ENCODE measurements at regions not wholly inside any gene's neighbourhood (a gene's known extent, or its start where the extent isn't known, plus 50 kb on each side); places are given as distances from the start of the nearest gene placed in this dataset.
A peak's percentile ranks its signal among the peaks of the same experiment; 100 is the strongest.

DNA sequence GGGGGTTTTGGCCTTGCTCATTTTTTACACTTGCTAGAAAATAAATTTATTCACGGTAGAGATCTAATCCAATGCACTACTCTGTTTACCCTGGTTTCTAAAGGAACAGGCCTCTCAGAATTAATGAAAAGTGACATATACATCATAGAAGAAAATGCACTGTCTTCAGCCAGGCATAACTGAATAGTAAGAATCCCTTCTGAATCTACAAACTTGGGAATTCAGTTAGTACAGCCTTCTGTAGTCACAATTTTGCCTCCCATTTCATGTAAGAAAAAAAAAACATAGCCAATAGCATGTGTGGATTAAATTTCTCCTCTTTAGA is 197.3 kb downstream of the CAAP1 start:
- Histone ChIP-seq H3K27me3 (no peaks in the 10 kb centered on the region), H3K9ac (no peak overlapping the region), H3K4me1 (no peaks in the 10 kb centered on the region), H4K20me1 (no peaks in the 10 kb centered on the region), H3K4me2 (no peak overlapping the region), H3K36me3 (no peaks in the 10 kb centered on the region), H3K27ac (no peak overlapping the region), H3K4me3 (no peak overlapping the region), H3K9me3 (peaks cover 13% of the 10 kb centered on the region; the same call in 1 of the 2 replicates)
- no peak for TF ChIP-seq Cebpa-rat (IDR thresholded peaks at IDR 0.05)

DNA sequence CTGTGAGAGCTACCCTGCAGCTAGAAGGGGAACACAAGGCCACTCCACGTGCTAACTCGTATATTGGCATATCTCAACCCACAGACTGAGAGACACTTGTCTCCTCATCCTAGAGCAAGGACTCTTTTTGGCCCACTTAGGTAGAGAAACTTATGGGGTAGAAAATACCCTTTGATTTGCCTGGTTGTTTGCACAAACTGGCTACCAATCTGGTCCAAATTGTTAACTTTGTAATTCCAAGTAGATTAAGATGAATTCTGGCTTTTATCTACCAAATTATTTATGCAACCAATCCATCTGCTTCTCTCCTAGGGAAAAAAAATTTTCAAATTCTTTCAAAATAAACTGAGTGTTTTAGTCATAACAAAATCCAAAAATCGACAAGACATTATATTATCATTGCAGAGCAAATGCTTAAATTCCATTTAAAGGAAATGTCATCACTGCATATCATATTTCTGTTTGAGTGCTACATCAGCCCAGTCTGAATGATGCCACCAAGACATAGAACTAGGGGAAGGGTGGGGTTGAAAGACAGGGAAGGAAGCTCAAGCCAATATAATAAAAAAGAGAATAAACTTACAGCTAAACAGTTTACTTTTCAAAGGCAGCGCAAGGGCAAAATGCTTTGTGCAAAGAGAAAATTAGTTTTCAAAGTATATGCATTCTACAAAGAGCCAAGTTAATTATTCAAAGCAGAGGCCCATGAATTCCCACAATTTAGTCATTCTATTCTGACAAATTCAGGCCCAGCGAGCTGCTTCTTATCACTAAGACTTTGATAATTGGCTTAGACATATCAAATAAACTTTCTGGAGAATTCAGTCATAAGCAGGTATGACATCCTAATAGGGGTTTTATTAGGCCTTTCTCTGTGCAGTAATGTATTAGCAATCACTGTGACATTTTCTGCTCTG is 198.0 kb downstream of the CAAP1 start:
- Histone ChIP-seq H3K4me2 (no peak overlapping the region), H3K9me3 (peaks cover 11% of the 10 kb centered on the region; the same call in 1 of the 2 replicates), H3K36me3 (no peaks in the 10 kb centered on the region), H3K4me1 (no peaks in the 10 kb centered on the region), H3K9ac (no peak overlapping the region), H3K27me3 (no peaks in the 10 kb centered on the region), H4K20me1 (no peaks in the 10 kb centered on the region), H3K4me3 (no peak overlapping the region), H3K27ac (no peak overlapping the region)
- no peak for TF ChIP-seq Cebpa-rat (IDR thresholded peaks at IDR 0.05)

GRCh38 chr9:26689041-26689440 is 203.6 kb downstream of the CAAP1 start:
- no peaks in the 10 kb centered on the region for H3K36me3 ChIP-seq
- H3K9ac ChIP-seq, result no peak overlapping the region
- no peaks in the 10 kb centered on the region for H3K9me3 ChIP-seq
- no peaks in the 10 kb centered on the region for H3K27me3 ChIP-seq
- H4K20me1 ChIP-seq, result no peaks in the 10 kb centered on the region
- no peak overlapping the region for H3K27ac ChIP-seq
- no peak for TF ChIP-seq Cebpa-rat (IDR thresholded peaks at IDR 0.05)
- H3K4me1 ChIP-seq, result peaks cover 9% of the 10 kb centered on the region
- no peak overlapping the region for H3K4me3 ChIP-seq
- H3K4me2 ChIP-seq, result no peak overlapping the region

GRCh38 chr9:26687421-26687820 is 205.2 kb downstream of the CAAP1 start:
- H3K4me1 ChIP-seq, result peaks cover 9% of the 10 kb centered on the region
- H3K9ac ChIP-seq, result no peak overlapping the region
- no peaks in the 10 kb centered on the region for H3K27me3 ChIP-seq
- no peaks in the 10 kb centered on the region for H3K36me3 ChIP-seq
- no peak for TF ChIP-seq Cebpa-rat (IDR thresholded peaks at IDR 0.05)
- no peak overlapping the region for H3K27ac ChIP-seq
- H4K20me1 ChIP-seq, result no peaks in the 10 kb centered on the region
- no peaks in the 10 kb centered on the region for H3K9me3 ChIP-seq
- H3K4me2 ChIP-seq, result peak overlapping the region; percentile 43
- no peak overlapping the region for H3K4me3 ChIP-seq

GRCh38 chr9:26685818-26686217 is 206.8 kb downstream of the CAAP1 start:
- H3K9me3 ChIP-seq, result no peaks in the 10 kb centered on the region
- H3K27me3 ChIP-seq, result no peaks in the 10 kb centered on the region
- no peak overlapping the region for H3K4me3 ChIP-seq
- H3K9ac ChIP-seq, result no peak overlapping the region
- peaks cover 9% of the 10 kb centered on the region for H3K4me1 ChIP-seq
- no peaks in the 10 kb centered on the region for H4K20me1 ChIP-seq
- H3K36me3 ChIP-seq, result no peaks in the 10 kb centered on the region
- no peak overlapping the region for H3K27ac ChIP-seq
- no peak overlapping the region for H3K4me2 ChIP-seq
- no peak for TF ChIP-seq Cebpa-rat (IDR thresholded peaks at IDR 0.05)

GRCh38 chr9:26684029-26684428 is 208.6 kb downstream of the CAAP1 start:
- Histone ChIP-seq H4K20me1 (no peaks in the 10 kb centered on the region), H3K36me3 (no peaks in the 10 kb centered on the region), H3K4me1 (peaks cover 9% of the 10 kb centered on the region), H3K9ac (no peak overlapping the region), H3K9me3 (no peaks in the 10 kb centered on the region), H3K27ac (no peak overlapping the region), H3K4me3 (no peak overlapping the region), H3K4me2 (no peak overlapping the region), H3K27me3 (no peaks in the 10 kb centered on the region)
- no peak for TF ChIP-seq Cebpa-rat (IDR thresholded peaks at IDR 0.05)

DNA sequence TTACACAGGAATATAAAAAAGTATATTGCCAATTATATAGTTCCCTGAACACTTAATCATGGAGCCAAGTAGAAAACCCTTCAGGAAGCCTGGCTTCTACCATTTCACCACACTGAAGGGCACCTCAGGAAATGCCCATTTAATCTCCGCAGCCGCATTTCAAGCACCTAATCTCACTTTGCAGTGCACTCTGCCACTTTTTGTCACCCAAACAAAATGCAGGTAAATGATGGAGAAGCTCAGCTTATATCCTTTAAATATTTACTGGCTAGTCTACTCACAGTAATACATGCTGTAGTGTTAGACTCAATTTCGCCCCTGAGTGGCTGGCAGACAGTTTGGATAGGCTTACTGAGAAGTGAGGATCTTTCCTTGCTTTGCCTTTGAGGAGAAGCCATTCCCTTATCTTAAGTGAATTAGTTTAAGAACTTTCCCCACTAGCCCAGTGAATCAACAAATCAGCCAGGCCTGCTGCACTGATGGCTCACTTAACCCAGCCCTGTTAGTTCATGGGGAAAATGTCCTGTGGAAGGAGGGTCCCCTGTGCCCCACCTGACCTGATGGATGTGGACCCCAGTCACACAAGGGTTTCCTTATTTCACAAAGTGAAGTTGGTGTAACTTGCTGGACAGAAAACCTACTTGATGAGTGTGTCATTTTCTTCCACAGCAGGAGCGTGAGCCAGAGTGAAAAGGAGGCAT is 209.7 kb downstream of the CAAP1 start:
- no peak overlapping the region for H3K4me3 ChIP-seq
- H3K4me2 ChIP-seq, result no peak overlapping the region
- H3K9ac ChIP-seq, result no peak overlapping the region
- H3K9me3 ChIP-seq, result no peaks in the 10 kb centered on the region
- H3K27me3 ChIP-seq, result no peaks in the 10 kb centered on the region
- no peak for TF ChIP-seq Cebpa-rat (IDR thresholded peaks at IDR 0.05)
- H3K27ac ChIP-seq, result no peak overlapping the region
- H4K20me1 ChIP-seq, result no peaks in the 10 kb centered on the region
- H3K36me3 ChIP-seq, result no peaks in the 10 kb centered on the region
- peaks cover 8% of the 10 kb centered on the region for H3K4me1 ChIP-seq

DNA sequence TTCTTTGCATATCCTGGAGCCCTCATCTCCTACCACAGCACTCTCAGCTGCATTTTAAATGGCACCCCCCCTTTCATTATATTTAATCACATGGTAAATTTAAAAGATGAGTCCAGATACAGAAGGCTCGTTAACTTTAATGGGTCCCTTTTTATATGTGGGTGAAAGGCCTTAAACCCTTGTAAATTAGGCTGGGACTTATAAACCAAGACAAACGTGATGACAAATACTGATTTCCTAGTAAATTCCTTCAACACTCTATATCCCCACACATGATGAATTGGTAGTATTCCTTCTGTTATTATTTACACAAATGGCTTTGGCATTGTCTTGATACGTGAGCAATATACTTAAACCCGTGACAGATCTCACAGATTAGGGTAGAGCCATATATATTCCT is 210.6 kb downstream of the CAAP1 start:
- Histone ChIP-seq H3K9me3 (no peaks in the 10 kb centered on the region), H3K4me2 (no peak overlapping the region)
- TF ChIP-seq Cebpa-rat (IDR thresholded peaks at IDR 0.05), result no peak

DNA sequence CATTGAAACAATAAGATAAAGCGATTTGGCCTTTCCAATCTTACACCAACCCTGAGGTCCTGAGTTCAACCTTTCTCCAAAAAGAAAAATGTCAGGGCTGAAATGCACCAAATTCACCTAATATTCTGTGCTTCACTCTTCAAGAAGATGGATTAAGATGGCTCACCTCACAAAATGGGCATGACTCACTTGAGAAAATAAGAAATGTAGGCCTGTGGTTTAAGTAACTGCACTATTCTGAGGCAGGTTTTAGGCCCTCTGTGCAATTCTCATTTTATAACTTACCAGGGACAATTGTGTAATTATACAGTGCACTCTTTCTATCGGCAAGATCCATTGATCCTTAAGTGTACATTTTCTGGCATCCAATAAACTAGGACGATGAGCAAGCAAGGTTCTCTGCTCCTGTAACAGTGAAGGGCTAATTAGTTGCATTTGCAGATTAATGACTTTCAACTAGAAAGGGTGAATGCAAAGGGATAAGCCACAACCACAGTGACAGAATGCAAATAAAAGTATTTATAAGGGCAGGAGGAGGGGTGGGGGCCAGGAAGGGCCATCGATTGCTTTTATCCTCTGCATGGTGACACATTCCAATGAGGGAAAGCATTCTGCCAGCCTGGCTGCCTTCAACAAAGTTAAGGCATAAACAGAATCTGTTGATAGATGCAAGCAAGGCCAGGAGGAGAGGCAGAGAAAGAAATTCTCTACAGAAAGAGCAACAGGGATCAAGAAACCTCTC is 214.5 kb downstream of the CAAP1 start:
- Histone ChIP-seq H3K27me3 (no peaks in the 10 kb centered on the region), H3K9ac (no peak overlapping the region), H3K4me3 (no peak overlapping the region), H4K20me1 (no peaks in the 10 kb centered on the region), H3K9me3 (no peaks in the 10 kb centered on the region), H3K36me3 (no peaks in the 10 kb centered on the region), H3K4me1 (no peaks in the 10 kb centered on the region), H3K27ac (no peak overlapping the region), H3K4me2 (no peak overlapping the region)
- TF ChIP-seq Cebpa-rat (IDR thresholded peaks at IDR 0.05), result no peak

More for the DNA sequence above, 210.6 kb downstream of the CAAP1 start:
- Histone ChIP-seq H3K4me1 (no peaks in the 10 kb centered on the region), H4K20me1 (no peaks in the 10 kb centered on the region), H3K9ac (no peak overlapping the region), H3K27ac (no peak overlapping the region), H3K4me3 (no peak overlapping the region), H3K36me3 (no peaks in the 10 kb centered on the region), H3K27me3 (no peaks in the 10 kb centered on the region)

GRCh38 chr9:26675035-26675434 is 217.6 kb downstream of the CAAP1 start:
- no peak overlapping the region for H3K4me2 ChIP-seq
- H3K4me1 ChIP-seq, result peaks cover 3% of the 10 kb centered on the region; the same call in 1 of the 2 replicates
- H3K9me3 ChIP-seq, result no peaks in the 10 kb centered on the region
- H3K36me3 ChIP-seq, result no peaks in the 10 kb centered on the region
- no peak for TF ChIP-seq Cebpa-rat (IDR thresholded peaks at IDR 0.05)
- no peaks in the 10 kb centered on the region for H4K20me1 ChIP-seq
- H3K27ac ChIP-seq, result no peak overlapping the region
- H3K9ac ChIP-seq, result no peak overlapping the region
- no peaks in the 10 kb centered on the region for H3K27me3 ChIP-seq
- H3K4me3 ChIP-seq, result no peak overlapping the region
